ENCODE measurements at regions not wholly inside any gene's neighbourhood (a gene's known extent, or its start where the extent isn't known, plus 50 kb on each side); places are given as distances from the start of the nearest gene placed in this dataset.

GRCh38 chr1:175866776-175867175 is 123.4 kb upstream of the TNR start:
- H3K9me3 ChIP-seq (ENCODE audit: control insufficient read depth, low read length) = no peaks in the 10 kb centered on the region
- no peaks in the 10 kb centered on the region for H3K36me3 ChIP-seq (ENCODE audit: control insufficient read depth, insufficient read depth, low read length)
- no peak overlapping the region for H3K4me3 ChIP-seq (ENCODE audit: extremely low read depth, insufficient read depth, low read length, poor library complexity, severe bottlenecking)
- no peaks in the 10 kb centered on the region for H3K4me1 ChIP-seq (ENCODE audit: control insufficient read depth, insufficient read depth, low read length, poor library complexity, severe bottlenecking)
- no peak overlapping the region for H3K27ac ChIP-seq (ENCODE audit: low read depth, low read length, severe bottlenecking)
- 100% methylated on average over 1 of the region's 2 CpGs for WGBS, 2 experiments (ENCODE audit: insufficient coverage in 2 of 2)

GRCh38 chr1:175865041-175865766 is 121.8 kb upstream of the TNR start:
- H3K36me3 ChIP-seq (ENCODE audit: control insufficient read depth, insufficient read depth, low read length) = no peaks in the 10 kb centered on the region
- no peak overlapping the region for H3K4me3 ChIP-seq (ENCODE audit: extremely low read depth, insufficient read depth, low read length, poor library complexity, severe bottlenecking)
- H3K4me1 ChIP-seq (ENCODE audit: control insufficient read depth, insufficient read depth, low read length, poor library complexity, severe bottlenecking) = no peaks in the 10 kb centered on the region
- 33 to 34% methylated on average over 1 to 4 of the region's 6 CpGs for WGBS, 2 experiments (ENCODE audit: insufficient coverage in 2 of 2)
- H3K9me3 ChIP-seq (ENCODE audit: control insufficient read depth, low read length) = no peaks in the 10 kb centered on the region
- H3K27ac ChIP-seq (ENCODE audit: low read depth, low read length, severe bottlenecking) = no peak overlapping the region

- H3K4me1 ChIP-seq (ENCODE audit: control insufficient read depth, insufficient read depth, low read length, poor library complexity, severe bottlenecking) = no peaks in the 10 kb centered on the region
- H3K36me3 ChIP-seq (ENCODE audit: control insufficient read depth, insufficient read depth, low read length) = no peaks in the 10 kb centered on the region
- no peak overlapping the region for H3K27ac ChIP-seq (ENCODE audit: low read depth, low read length, severe bottlenecking)
- no peaks in the 10 kb centered on the region for H3K9me3 ChIP-seq (ENCODE audit: control insufficient read depth, low read length)
- no peak overlapping the region for H3K4me3 ChIP-seq (ENCODE audit: extremely low read depth, insufficient read depth, low read length, poor library complexity, severe bottlenecking)
- WGBS, 2 experiments (ENCODE audit: insufficient coverage in 2 of 2) = 20 to 83% methylated on average over 1 to 2 of the region's 3 CpGs
Measured at GRCh38 chr1:175864625-175865024, 121.2 kb upstream of the TNR start.

GRCh38 chr1:175864183-175864582 is 120.8 kb upstream of the TNR start:
- H3K4me3 ChIP-seq (ENCODE audit: extremely low read depth, insufficient read depth, low read length, poor library complexity, severe bottlenecking) = no peak overlapping the region
- WGBS, 2 experiments (ENCODE audit: insufficient coverage in 2 of 2) = 86 to 88% methylated on average over 5 to 6 of the region's 7 CpGs
- H3K4me1 ChIP-seq (ENCODE audit: control insufficient read depth, insufficient read depth, low read length, poor library complexity, severe bottlenecking) = no peaks in the 10 kb centered on the region
- H3K36me3 ChIP-seq (ENCODE audit: control insufficient read depth, insufficient read depth, low read length) = no peaks in the 10 kb centered on the region
- no peak overlapping the region for H3K27ac ChIP-seq (ENCODE audit: low read depth, low read length, severe bottlenecking)
- H3K9me3 ChIP-seq (ENCODE audit: control insufficient read depth, low read length) = no peaks in the 10 kb centered on the region

GRCh38 chr1:175863299-175864050 is 120.1 kb upstream of the TNR start:
- Histone ChIP-seq H3K9me3 (ENCODE audit: control insufficient read depth, low read length) (no peaks in the 10 kb centered on the region), H3K4me1 (ENCODE audit: control insufficient read depth, insufficient read depth, low read length, poor library complexity, severe bottlenecking) (no peaks in the 10 kb centered on the region), H3K27ac (ENCODE audit: low read depth, low read length, severe bottlenecking) (no peak overlapping the region), H3K4me3 (ENCODE audit: extremely low read depth, insufficient read depth, low read length, poor library complexity, severe bottlenecking) (no peak overlapping the region), H3K36me3 (ENCODE audit: control insufficient read depth, insufficient read depth, low read length) (no peaks in the 10 kb centered on the region)
- WGBS, 2 experiments (ENCODE audit: insufficient coverage in 2 of 2) = 83 to 85% methylated on average over 10 to 13 of the region's 14 CpGs

- no peak overlapping the region for H3K4me3 ChIP-seq (ENCODE audit: extremely low read depth, insufficient read depth, low read length, poor library complexity, severe bottlenecking)
- H3K4me1 ChIP-seq (ENCODE audit: control insufficient read depth, insufficient read depth, low read length, poor library complexity, severe bottlenecking) = no peaks in the 10 kb centered on the region
- H3K9me3 ChIP-seq (ENCODE audit: control insufficient read depth, low read length) = no peaks in the 10 kb centered on the region
- H3K36me3 ChIP-seq (ENCODE audit: control insufficient read depth, insufficient read depth, low read length) = no peaks in the 10 kb centered on the region
- 66 to 88% methylated on average over 2 of the region's 3 CpGs for WGBS, 2 experiments (ENCODE audit: insufficient coverage in 2 of 2)
- no peak overlapping the region for H3K27ac ChIP-seq (ENCODE audit: low read depth, low read length, severe bottlenecking)
Measured at GRCh38 chr1:175862408-175862807, 119.0 kb upstream of the TNR start.

GRCh38 chr1:175861626-175862367 is 118.4 kb upstream of the TNR start:
- 84 to 90% methylated on average over 2 to 6 of the region's 8 CpGs for WGBS, 2 experiments (ENCODE audit: insufficient coverage in 2 of 2)
- Histone ChIP-seq H3K9me3 (ENCODE audit: control insufficient read depth, low read length) (no peaks in the 10 kb centered on the region), H3K4me3 (ENCODE audit: extremely low read depth, insufficient read depth, low read length, poor library complexity, severe bottlenecking) (no peak overlapping the region), H3K4me1 (ENCODE audit: control insufficient read depth, insufficient read depth, low read length, poor library complexity, severe bottlenecking) (no peaks in the 10 kb centered on the region), H3K27ac (ENCODE audit: low read depth, low read length, severe bottlenecking) (no peak overlapping the region), H3K36me3 (ENCODE audit: control insufficient read depth, insufficient read depth, low read length) (no peaks in the 10 kb centered on the region)

- 58 to 73% methylated on average over 4 to 6 of the region's 6 CpGs for WGBS, 2 experiments (ENCODE audit: insufficient coverage in 2 of 2)
- no peak overlapping the region for H3K27ac ChIP-seq (ENCODE audit: low read depth, low read length, severe bottlenecking)
- H3K4me1 ChIP-seq (ENCODE audit: control insufficient read depth, insufficient read depth, low read length, poor library complexity, severe bottlenecking) = no peaks in the 10 kb centered on the region
Measured at GRCh38 chr1:175857756-175858155, 114.4 kb upstream of the TNR start.

GRCh38 chr1:175853681-175854080 is 110.3 kb upstream of the TNR start:
- H3K27ac ChIP-seq (ENCODE audit: low read depth, low read length, severe bottlenecking) = no peak overlapping the region
- no peaks in the 10 kb centered on the region for H3K4me1 ChIP-seq (ENCODE audit: control insufficient read depth, insufficient read depth, low read length, poor library complexity, severe bottlenecking)
- no peak overlapping the region for H3K4me3 ChIP-seq (ENCODE audit: extremely low read depth, insufficient read depth, low read length, poor library complexity, severe bottlenecking)
- no peaks in the 10 kb centered on the region for H3K9me3 ChIP-seq (ENCODE audit: control insufficient read depth, low read length)
- H3K36me3 ChIP-seq (ENCODE audit: control insufficient read depth, insufficient read depth, low read length) = no peaks in the 10 kb centered on the region
- 74 to 100% methylated on average over 1 to 2 of the region's 4 CpGs for WGBS, 2 experiments (ENCODE audit: insufficient coverage in 2 of 2)

More at GRCh38 chr1:175857756-175858155, 114.4 kb upstream of the TNR start:
- no peaks in the 10 kb centered on the region for H3K36me3 ChIP-seq (ENCODE audit: control insufficient read depth, insufficient read depth, low read length)
- no peaks in the 10 kb centered on the region for H3K9me3 ChIP-seq (ENCODE audit: control insufficient read depth, low read length)
- H3K4me3 ChIP-seq (ENCODE audit: extremely low read depth, insufficient read depth, low read length, poor library complexity, severe bottlenecking) = no peak overlapping the region

GRCh38 chr1:175851749-175852148 is 108.4 kb upstream of the TNR start:
- WGBS, 2 experiments (ENCODE audit: insufficient coverage in 2 of 2) = no CpG with 5 or more reads among the region's 2 CpGs
- no peak overlapping the region for H3K27ac ChIP-seq (ENCODE audit: low read depth, low read length, severe bottlenecking)
- H3K4me1 ChIP-seq (ENCODE audit: control insufficient read depth, insufficient read depth, low read length, poor library complexity, severe bottlenecking) = no peaks in the 10 kb centered on the region
- no peaks in the 10 kb centered on the region for H3K9me3 ChIP-seq (ENCODE audit: control insufficient read depth, low read length)
- H3K36me3 ChIP-seq (ENCODE audit: control insufficient read depth, insufficient read depth, low read length) = no peaks in the 10 kb centered on the region
- H3K4me3 ChIP-seq (ENCODE audit: extremely low read depth, insufficient read depth, low read length, poor library complexity, severe bottlenecking) = no peak overlapping the region

Data from mesodermal cell (in vitro differentiated cells).